SK-N-SH (cell line): ENCODE measurements at regions not wholly inside any gene's neighbourhood (a gene's known extent, or its start where the extent isn't known, plus 50 kb on each side); places are given as distances from the start of the nearest gene placed in this dataset.

Experiments used
- CHD2 ChIP-seq: fragments of 150-350 bp; IDR thresholded peaks from 2 replicates; pipeline ENCODE4 v1.6.1; 2018; ENCODE audit warnings: low read length; ENCODE audit not compliant: partially characterized antibody
- EP300 ChIP-seq, 2 experiments: IDR thresholded peaks; 2 replicates each; pipeline versions ENCODE4 v1.4.0 to v1.6.1; 2012; ENCODE audit warnings: borderline replicate concordance in 1 of 2, low read depth in 1 of 2, low read length in 1 of 2
- EZH2phosphoT487 ChIP-seq: fragments of 200-600 bp; sonication (generic); IDR thresholded peaks from 2 replicates; pipeline ENCODE4 v1.6.1; 2017; ENCODE audit warnings: low read depth, mixed run types, mild to moderate bottlenecking, antibody characterized with exemption, moderate library complexity, borderline replicate concordance
- IRF3 ChIP-seq: fragments of 150-350 bp; IDR thresholded peaks from 2 replicates; pipeline ENCODE4 v1.6.1; 2016; ENCODE audit warnings: mild to moderate bottlenecking, low read depth, low read length
- POLR2AphosphoS5 ChIP-seq: IDR thresholded peaks from 2 replicates; pipeline ENCODE4 v1.6.1; 2012; ENCODE audit warnings: low read depth, low read length
- RAD21 ChIP-seq: IDR thresholded peaks from 2 replicates; pipeline ENCODE4 v1.6.1; 2012; ENCODE audit warnings: mild to moderate bottlenecking, low read length
- RFX5 ChIP-seq: IDR thresholded peaks from 2 replicates; pipeline ENCODE4 v1.6.1; 2012; ENCODE audit warnings: mild to moderate bottlenecking, improper control_type of control experiment, low read length
- RXRA ChIP-seq: IDR thresholded peaks from 2 replicates; pipeline ENCODE4 v1.4.0; 2012; ENCODE audit warnings: low read depth, mild to moderate bottlenecking, borderline replicate concordance
- SIN3A ChIP-seq: IDR thresholded peaks from 2 replicates; pipeline ENCODE4 v1.6.1; 2012; ENCODE audit warnings: low read depth, mild to moderate bottlenecking, low read length, moderate library complexity, borderline replicate concordance
- SMC3 ChIP-seq: IDR thresholded peaks from 2 replicates; pipeline ENCODE4 v1.6.1; 2012; ENCODE audit warnings: low read depth, low read length, improper control_type of control experiment
- TAF1 ChIP-seq: IDR thresholded peaks from 2 replicates; pipeline ENCODE4 v1.6.1; 2012; ENCODE audit warnings: low read depth, mild to moderate bottlenecking, low read length, moderate library complexity, borderline replicate concordance
- TCF12 ChIP-seq: IDR thresholded peaks from 2 replicates; pipeline ENCODE4 v1.4.0; 2012
- ZBTB33 ChIP-seq: IDR thresholded peaks from 2 replicates; pipeline ENCODE4 v1.4.0; 2012; ENCODE audit warnings: low read depth, borderline replicate concordance
- TF ChIP-seq, protein P1 (sequence below): fragments of 200-600 bp; sonication (generic); IDR thresholded peaks from 2 replicates; pipeline ENCODE4 v1.6.1; 2017; ENCODE audit warnings: antibody characterized with exemption, mild to moderate bottlenecking, moderate library complexity

DNA sequence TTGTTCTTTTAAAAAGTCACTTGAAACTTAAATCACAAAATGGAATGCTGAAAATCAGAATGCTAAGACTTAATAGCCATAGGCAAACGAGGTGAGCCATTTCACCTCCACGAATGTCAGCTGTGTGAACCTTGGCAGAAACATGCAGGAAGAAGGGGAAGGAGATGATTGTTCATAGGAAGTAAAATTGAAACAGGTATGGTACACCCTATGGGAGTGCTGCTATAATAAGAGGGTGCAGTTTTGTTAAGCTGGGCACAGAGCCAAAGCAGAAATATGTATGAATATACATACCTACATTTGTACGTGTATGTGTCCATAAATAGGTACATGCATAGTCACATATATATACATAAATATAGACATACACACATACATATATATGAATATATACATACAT is 51.0 kb upstream of the SPINK5 start:
- TF ChIP-seq POLR2AphosphoS5, result no peak
- TF ChIP-seq, protein P1, sequence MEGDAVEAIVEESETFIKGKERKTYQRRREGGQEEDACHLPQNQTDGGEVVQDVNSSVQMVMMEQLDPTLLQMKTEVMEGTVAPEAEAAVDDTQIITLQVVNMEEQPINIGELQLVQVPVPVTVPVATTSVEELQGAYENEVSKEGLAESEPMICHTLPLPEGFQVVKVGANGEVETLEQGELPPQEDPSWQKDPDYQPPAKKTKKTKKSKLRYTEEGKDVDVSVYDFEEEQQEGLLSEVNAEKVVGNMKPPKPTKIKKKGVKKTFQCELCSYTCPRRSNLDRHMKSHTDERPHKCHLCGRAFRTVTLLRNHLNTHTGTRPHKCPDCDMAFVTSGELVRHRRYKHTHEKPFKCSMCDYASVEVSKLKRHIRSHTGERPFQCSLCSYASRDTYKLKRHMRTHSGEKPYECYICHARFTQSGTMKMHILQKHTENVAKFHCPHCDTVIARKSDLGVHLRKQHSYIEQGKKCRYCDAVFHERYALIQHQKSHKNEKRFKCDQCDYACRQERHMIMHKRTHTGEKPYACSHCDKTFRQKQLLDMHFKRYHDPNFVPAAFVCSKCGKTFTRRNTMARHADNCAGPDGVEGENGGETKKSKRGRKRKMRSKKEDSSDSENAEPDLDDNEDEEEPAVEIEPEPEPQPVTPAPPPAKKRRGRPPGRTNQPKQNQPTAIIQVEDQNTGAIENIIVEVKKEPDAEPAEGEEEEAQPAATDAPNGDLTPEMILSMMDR, result no peak
- no peak for TF ChIP-seq IRF3
- TF ChIP-seq SMC3, result no peak
- TF ChIP-seq TAF1, result no peak
- TF ChIP-seq RFX5, result no peak
- no peak for TF ChIP-seq EZH2phosphoT487
- no peak for TF ChIP-seq SIN3A
- no peak for TF ChIP-seq ZBTB33
- TF ChIP-seq EP300 (IDR thresholded peaks at IDR 0.05; ENCODE audit: borderline replicate concordance in 1 of 2, low read depth in 1 of 2, low read length in 1 of 2), result no peak
- no peak for TF ChIP-seq RXRA
- TF ChIP-seq TCF12, result no peak
- no peak for TF ChIP-seq RAD21
- TF ChIP-seq CHD2, result no peak
